ENCODE measurements at regions not wholly inside any gene's neighbourhood (a gene's known extent, or its start where the extent isn't known, plus 50 kb on each side); places are given as distances from the start of the nearest gene placed in this dataset.
"Not testable (repeated sequence)": the region's sequence is repeated elsewhere in the genome, so short reads cannot be mapped to it uniquely, and the experiment has no call there.

DNA sequence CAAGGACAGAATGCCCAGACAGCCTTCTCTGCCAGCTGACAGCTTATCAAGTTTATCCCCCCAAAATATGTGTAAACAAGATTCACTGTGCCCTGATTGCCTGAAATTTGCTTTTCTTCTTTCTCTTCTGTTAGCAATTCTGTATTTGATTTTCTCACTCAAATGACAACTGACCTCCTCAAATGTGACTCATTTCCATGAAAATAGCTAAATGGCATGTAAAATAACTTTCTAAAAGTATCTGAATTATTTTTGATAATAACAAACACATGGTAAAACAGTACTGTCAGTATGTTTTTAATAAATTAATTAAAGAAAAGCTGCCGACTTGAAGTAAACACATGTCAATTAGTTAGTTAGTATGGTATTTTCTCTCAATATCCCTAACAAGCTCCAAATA lies 202.3 kb upstream of the STAC start:
- Histone ChIP-seq H3K27ac (ENCODE audit: low read depth in 1 of 2, low read length in 1 of 2) (no peak overlapping the region), H3K9ac (ENCODE audit: insufficient read depth in 1 of 2, low read length in 2 of 2) (no peak overlapping the region), H3K27me3 (ENCODE audit: control insufficient read depth in 3 of 3, insufficient read depth in 3 of 3, low read length in 2 of 3) (no peaks in the 10 kb centered on the region), H3K4me3 (no peak overlapping the region), H3K4me1 (ENCODE audit: control insufficient read depth in 5 of 5, insufficient read depth in 5 of 5, low read length in 5 of 5) (no peaks in the 10 kb centered on the region), H3K9me3 (ENCODE audit: control insufficient read depth in 4 of 4, insufficient read depth in 3 of 4, low read length in 3 of 4) (no peaks in the 10 kb centered on the region), H3K36me3 (ENCODE audit: control insufficient read depth in 4 of 4, insufficient read depth in 4 of 4, low read length in 4 of 4) (no peaks in the 10 kb centered on the region)
- 81 to 87% methylated on average over 1 of the region's 1 CpG for WGBS, 2 donors
- TF ChIP-seq CTCF (IDR thresholded peaks at IDR 0.05; ENCODE audit: control extremely low read depth, extremely low read depth): no peak
- DNase-seq (no peak), ATAC-seq (ENCODE audit: insufficient read depth, low FRiP score) (no peak)

DNA sequence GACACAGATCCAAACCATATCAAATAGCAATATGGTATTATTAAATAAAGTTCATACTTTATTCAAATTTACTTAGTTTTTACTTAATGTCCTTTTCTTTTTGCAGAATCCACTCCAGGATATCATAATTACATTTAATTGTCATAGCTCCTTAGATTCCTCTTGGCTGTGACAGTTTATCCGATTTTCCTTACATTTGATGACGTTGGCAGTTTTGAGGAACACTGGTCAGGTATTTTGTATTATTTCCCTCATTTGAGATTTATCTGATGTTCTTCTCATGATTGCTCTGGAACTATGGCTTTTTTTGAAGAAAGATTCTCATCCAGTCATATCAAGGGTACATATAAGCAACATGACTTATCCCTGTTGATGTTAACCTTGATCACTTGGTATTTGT lies 198.3 kb upstream of the STAC start:
- WGBS, 2 donors: 72 to 99% methylated on average over 2 of the region's 2 CpGs
- Histone ChIP-seq H3K27me3 (ENCODE audit: control insufficient read depth in 3 of 3, insufficient read depth in 3 of 3, low read length in 2 of 3) (no peaks in the 10 kb centered on the region), H3K9me3 (ENCODE audit: control insufficient read depth in 4 of 4, insufficient read depth in 3 of 4, low read length in 3 of 4) (no peaks in the 10 kb centered on the region), H3K36me3 (ENCODE audit: control insufficient read depth in 4 of 4, insufficient read depth in 4 of 4, low read length in 4 of 4) (no peaks in the 10 kb centered on the region), H3K4me3 (no peak overlapping the region), H3K4me1 (ENCODE audit: control insufficient read depth in 5 of 5, insufficient read depth in 5 of 5, low read length in 5 of 5) (no peaks in the 10 kb centered on the region), H3K9ac (ENCODE audit: insufficient read depth in 1 of 2, low read length in 2 of 2) (no peak overlapping the region), H3K27ac (ENCODE audit: low read depth in 1 of 2, low read length in 1 of 2) (no peak overlapping the region)
- ATAC-seq (ENCODE audit: insufficient read depth, low FRiP score): no peak
- no peak for DNase-seq
- no peak for TF ChIP-seq CTCF (IDR thresholded peaks at IDR 0.05; ENCODE audit: control extremely low read depth, extremely low read depth)

DNA sequence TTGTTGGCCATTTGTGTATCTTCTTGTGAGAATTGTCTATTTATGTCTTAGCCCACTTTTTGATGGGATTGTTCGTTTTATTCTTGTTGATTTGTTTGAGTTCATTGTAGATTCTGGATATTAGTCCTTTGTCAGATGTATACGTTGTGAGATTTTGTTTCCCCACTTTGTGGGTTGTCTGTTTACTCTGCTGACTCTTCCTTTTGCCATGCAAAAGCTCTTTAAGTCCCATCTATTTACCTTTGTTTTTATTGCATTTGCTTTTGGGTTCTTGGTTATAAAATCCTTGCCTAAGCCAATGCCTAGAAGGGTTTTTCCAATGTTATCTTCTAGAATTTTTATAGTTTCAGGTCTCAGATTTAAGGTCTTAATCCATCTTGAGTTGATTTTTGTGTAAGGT lies 193.1 kb upstream of the STAC start:
- ATAC-seq (ENCODE audit: insufficient read depth, low FRiP score); H3K36me3 ChIP-seq (ENCODE audit: control insufficient read depth in 4 of 4, insufficient read depth in 4 of 4, low read length in 4 of 4); H3K9me3 ChIP-seq (ENCODE audit: control insufficient read depth in 4 of 4, insufficient read depth in 3 of 4, low read length in 3 of 4); H3K4me3 ChIP-seq; H3K9ac ChIP-seq (ENCODE audit: insufficient read depth in 1 of 2, low read length in 2 of 2); H3K27me3 ChIP-seq (ENCODE audit: control insufficient read depth in 3 of 3, insufficient read depth in 3 of 3, low read length in 2 of 3); H3K27ac ChIP-seq (ENCODE audit: low read depth in 1 of 2, low read length in 1 of 2); DNase-seq; H3K4me1 ChIP-seq (ENCODE audit: control insufficient read depth in 5 of 5, insufficient read depth in 5 of 5, low read length in 5 of 5): not testable (repeated sequence)
- 81 to 92% methylated on average over 2 of the region's 2 CpGs for WGBS, 2 donors

- Histone ChIP-seq H3K4me1 (ENCODE audit: control insufficient read depth in 5 of 5, insufficient read depth in 5 of 5, low read length in 5 of 5) (no peaks in the 10 kb centered on the region), H3K36me3 (ENCODE audit: control insufficient read depth in 4 of 4, insufficient read depth in 4 of 4, low read length in 4 of 4) (no peaks in the 10 kb centered on the region), H3K27me3 (ENCODE audit: control insufficient read depth in 3 of 3, insufficient read depth in 3 of 3, low read length in 2 of 3) (no peaks in the 10 kb centered on the region), H3K9ac (ENCODE audit: insufficient read depth in 1 of 2, low read length in 2 of 2) (no peak overlapping the region), H3K27ac (ENCODE audit: low read depth in 1 of 2, low read length in 1 of 2) (no peak overlapping the region), H3K4me3 (no peak overlapping the region), H3K9me3 (ENCODE audit: control insufficient read depth in 4 of 4, insufficient read depth in 3 of 4, low read length in 3 of 4) (peaks cover 0 to 3% (median 0%) of the 10 kb centered on the region in 4 donors)
- no peak for DNase-seq
- no peak for TF ChIP-seq CTCF (IDR thresholded peaks at IDR 0.05; ENCODE audit: control extremely low read depth, extremely low read depth)
- ATAC-seq (ENCODE audit: insufficient read depth, low FRiP score): no peak
These were observed 187.4 kb upstream of the STAC start for GRCh38 chr3:36192901-36193300.

All from lung (tissue), 11 donors.